SU-DHL-6 (cell line): ENCODE measurements at regions not wholly inside any gene's neighbourhood (a gene's known extent, or its start where the extent isn't known, plus 50 kb on each side); places are given as distances from the start of the nearest gene placed in this dataset.

Source experiments
- H2AFZ ChIP-seq: fragments of 200-600 bp; sonication (generic); 2 replicates; pipeline ENCODE4 v1.6.1; 2014; ENCODE audit warnings: low read depth, mild to moderate bottlenecking, moderate library complexity, mixed read lengths, antibody characterized with exemption, low read length; ENCODE audit not compliant: severe bottlenecking
- H3F3A ChIP-seq: fragments of 200-600 bp; shearing (Covaris generic); 2 replicates; pipeline ENCODE4 v1.6.0; 2016; ENCODE audit warnings: antibody characterized with exemption, mild to moderate bottlenecking; ENCODE audit not compliant: insufficient read depth
- H3K27ac ChIP-seq: fragments of 200-600 bp; sonication (generic); 2 replicates; pipeline ENCODE4 v1.5.1; 2016; ENCODE audit warnings: low read depth, mild to moderate bottlenecking, low read length, moderate library complexity, mixed read lengths
- H3K27me3 ChIP-seq: fragments of 200-600 bp; sonication (generic), shearing (Covaris generic); 2 replicates; pipeline ENCODE4 v1.6.0; 2014; ENCODE audit warnings: mild to moderate bottlenecking, low read length
- H3K36me3 ChIP-seq: fragments of 200-600 bp; sonication (generic); 2 replicates; pipeline ENCODE4 v1.6.1; 2014; ENCODE audit warnings: mild to moderate bottlenecking, low read length, mixed read lengths
- H3K4me2 ChIP-seq: fragments of 300-600, 200-600 bp; shearing (Covaris generic), sonication (generic); 2 replicates; pipeline ENCODE4 v1.6.0; 2014; ENCODE audit warnings: low read length, low read depth, mild to moderate bottlenecking; ENCODE audit not compliant: poor library complexity, severe bottlenecking
- H3K4me3 ChIP-seq: fragments of 200-600 bp; sonication (generic); 2 replicates; pipeline ENCODE4 v1.5.1; 2014; ENCODE audit warnings: antibody characterized with exemption, low read length, mild to moderate bottlenecking, mixed read lengths; ENCODE audit not compliant: insufficient read depth, poor library complexity, severe bottlenecking
- H3K79me2 ChIP-seq: fragments of 200-600 bp; sonication (generic); 2 replicates; pipeline ENCODE4 v1.6.1; 2014; ENCODE audit warnings: mild to moderate bottlenecking, low read length, moderate library complexity; ENCODE audit not compliant: insufficient read depth
- H3K9ac ChIP-seq: fragments of 200-600 bp; sonication (generic); 2 replicates; pipeline ENCODE4 v1.7.0; 2014; ENCODE audit warnings: mild to moderate bottlenecking, low read length
- H3K9me2 ChIP-seq: fragments of 200-600 bp; sonication (generic); replicated peaks from 2 replicates; pipeline ENCODE4 v1.6.1; 2014; ENCODE audit warnings: low read length; ENCODE audit not compliant: insufficient read depth
- H3K9me3 ChIP-seq: fragments of 200-600 bp; sonication (generic); 2 replicates; pipeline ENCODE4 v1.6.1; 2014; ENCODE audit warnings: low read length, mixed read lengths; ENCODE audit not compliant: insufficient read depth
- H4K20me1 ChIP-seq: fragments of 200-600 bp; sonication (generic); 2 replicates; pipeline ENCODE4 v1.6.1; 2014; ENCODE audit warnings: low read depth, mild to moderate bottlenecking, antibody characterized with exemption, low read length, moderate library complexity, mixed read lengths
- EZH2phosphoT487 ChIP-seq: fragments of 200-600 bp; sonication (generic), shearing (Covaris generic); conservative IDR thresholded peaks from 2 replicates; pipeline ENCODE4 v1.6.1; 2018; ENCODE audit warnings: mild to moderate bottlenecking, antibody characterized with exemption, low read length, moderate library complexity, mixed read lengths
- TF ChIP-seq, protein P1 (sequence below): fragments of 200-600 bp; sonication (generic); IDR thresholded peaks from one replicate; pipeline ENCODE4 v1.5.1; 2017; ENCODE audit warnings: antibody characterized with exemption, mild to moderate bottlenecking, low read length, moderate library complexity; ENCODE audit not compliant: insufficient read depth, poor library complexity, severe bottlenecking

GRCh38 chr3:127424766-127425504 is 137.1 kb upstream of the PRR20G start:
- no peak overlapping the region for H3K4me3 ChIP-seq
- no peak for TF ChIP-seq EZH2phosphoT487
- TF ChIP-seq, protein P1, sequence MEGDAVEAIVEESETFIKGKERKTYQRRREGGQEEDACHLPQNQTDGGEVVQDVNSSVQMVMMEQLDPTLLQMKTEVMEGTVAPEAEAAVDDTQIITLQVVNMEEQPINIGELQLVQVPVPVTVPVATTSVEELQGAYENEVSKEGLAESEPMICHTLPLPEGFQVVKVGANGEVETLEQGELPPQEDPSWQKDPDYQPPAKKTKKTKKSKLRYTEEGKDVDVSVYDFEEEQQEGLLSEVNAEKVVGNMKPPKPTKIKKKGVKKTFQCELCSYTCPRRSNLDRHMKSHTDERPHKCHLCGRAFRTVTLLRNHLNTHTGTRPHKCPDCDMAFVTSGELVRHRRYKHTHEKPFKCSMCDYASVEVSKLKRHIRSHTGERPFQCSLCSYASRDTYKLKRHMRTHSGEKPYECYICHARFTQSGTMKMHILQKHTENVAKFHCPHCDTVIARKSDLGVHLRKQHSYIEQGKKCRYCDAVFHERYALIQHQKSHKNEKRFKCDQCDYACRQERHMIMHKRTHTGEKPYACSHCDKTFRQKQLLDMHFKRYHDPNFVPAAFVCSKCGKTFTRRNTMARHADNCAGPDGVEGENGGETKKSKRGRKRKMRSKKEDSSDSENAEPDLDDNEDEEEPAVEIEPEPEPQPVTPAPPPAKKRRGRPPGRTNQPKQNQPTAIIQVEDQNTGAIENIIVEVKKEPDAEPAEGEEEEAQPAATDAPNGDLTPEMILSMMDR, result no peak

GRCh38 chr3:127423856-127424765 is 136.3 kb upstream of the PRR20G start:
- no peaks in the 10 kb centered on the region for H3K9me3 ChIP-seq
- H3K4me2 ChIP-seq, result no peak overlapping the region
- H3K36me3 ChIP-seq, result no peaks in the 10 kb centered on the region
- no peak overlapping the region for H3K9ac ChIP-seq
- no peaks in the 10 kb centered on the region for H3K9me2 ChIP-seq
- no peaks in the 10 kb centered on the region for H4K20me1 ChIP-seq
- TF ChIP-seq EZH2phosphoT487, result no peak
- TF ChIP-seq, protein P1, result no peak
- no peak overlapping the region for H2AFZ ChIP-seq
- H3K4me3 ChIP-seq, result no peak overlapping the region
- no peaks in the 10 kb centered on the region for H3F3A ChIP-seq
- H3K27me3 ChIP-seq, result no peaks in the 10 kb centered on the region; the same call in 1 of the 2 replicates
- H3K27ac ChIP-seq, result no peak overlapping the region
- no peaks in the 10 kb centered on the region for H3K79me2 ChIP-seq

More at GRCh38 chr3:127424766-127425504, 137.1 kb upstream of the PRR20G start:
- no peaks in the 10 kb centered on the region for H3F3A ChIP-seq
- no peaks in the 10 kb centered on the region for H4K20me1 ChIP-seq
- no peaks in the 10 kb centered on the region for H3K9me2 ChIP-seq
- no peak overlapping the region for H3K27ac ChIP-seq
- no peak overlapping the region for H2AFZ ChIP-seq
- peaks cover under 1% of the 10 kb centered on the region; the same call in 1 of the 2 replicates for H3K27me3 ChIP-seq
- H3K4me2 ChIP-seq, result no peak overlapping the region
- H3K9ac ChIP-seq, result no peak overlapping the region
- no peaks in the 10 kb centered on the region for H3K36me3 ChIP-seq
- no peaks in the 10 kb centered on the region for H3K79me2 ChIP-seq
- H3K9me3 ChIP-seq, result no peaks in the 10 kb centered on the region

DNA sequence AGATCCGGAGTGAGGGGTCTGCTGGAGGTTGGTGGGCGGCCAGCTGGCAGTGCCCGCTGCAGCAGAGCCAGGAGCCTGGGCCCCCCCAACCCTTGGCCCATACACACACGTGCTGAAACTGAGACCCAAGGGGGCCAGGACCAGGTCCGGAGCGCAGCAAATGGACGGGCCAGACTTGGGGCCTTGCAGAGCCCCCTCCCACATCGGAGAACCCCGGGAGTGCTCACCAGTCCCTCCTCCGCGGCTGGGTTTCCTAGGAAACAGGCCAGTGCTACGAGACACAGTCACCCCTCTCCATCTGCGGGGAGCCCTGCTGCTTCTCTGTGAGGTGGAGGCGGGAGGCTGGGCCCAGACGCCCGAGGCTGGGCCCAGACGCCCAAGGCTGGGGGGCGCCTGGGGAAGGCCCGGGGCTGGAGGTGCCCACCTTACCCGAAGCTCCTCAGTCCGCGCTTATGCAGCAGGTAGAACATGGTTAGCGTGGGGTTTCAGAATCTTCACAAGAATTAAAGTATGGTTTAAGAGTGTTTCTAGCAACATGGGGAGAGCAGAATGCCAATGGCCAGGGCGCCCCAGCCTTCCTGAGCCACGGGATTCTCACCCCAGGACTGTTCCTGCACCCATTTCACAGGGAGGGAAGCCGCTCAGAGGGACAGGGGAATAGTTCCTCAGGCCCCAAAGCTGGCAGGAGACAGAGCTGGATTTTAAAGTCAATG is 135.0 kb upstream of the PRR20G start:
- H3K4me3 ChIP-seq, result no peak overlapping the region
- H3K9me2 ChIP-seq, result no peaks in the 10 kb centered on the region
- no peak overlapping the region for H3K4me2 ChIP-seq
- H3K27ac ChIP-seq, result no peak overlapping the region
- H2AFZ ChIP-seq, result no peak overlapping the region
- TF ChIP-seq, protein P1, result no peak
- TF ChIP-seq EZH2phosphoT487, result no peak
- no peaks in the 10 kb centered on the region for H3K27me3 ChIP-seq
- H3F3A ChIP-seq, result no peaks in the 10 kb centered on the region
- H3K9me3 ChIP-seq, result no peaks in the 10 kb centered on the region
- no peaks in the 10 kb centered on the region for H4K20me1 ChIP-seq
- H3K36me3 ChIP-seq, result no peaks in the 10 kb centered on the region
- no peak overlapping the region for H3K9ac ChIP-seq
- H3K79me2 ChIP-seq, result no peaks in the 10 kb centered on the region
